GM06990 (cell line): ENCODE measurements at regions not wholly inside any gene's neighbourhood (a gene's known extent, or its start where the extent isn't known, plus 50 kb on each side); places are given as distances from the start of the nearest gene placed in this dataset.
"Not testable (repeated sequence)": the region's sequence is repeated elsewhere in the genome, so short reads cannot be mapped to it uniquely, and the experiment has no call there.

Source experiments
- DNase-seq: peaks from one replicate; pipeline ENCODE4 v3.0.0-alpha.2; 2011; ENCODE audit not compliant: insufficient read length; ENCODE audit errors: extremely low read depth
- H3K27me3 ChIP-seq: replicated peaks from 2 replicates; pipeline ENCODE4 v1.6.0; 2011; ENCODE audit warnings: low read length; ENCODE audit not compliant: control insufficient read depth, insufficient read depth
- H3K36me3 ChIP-seq: 2 replicates; pipeline ENCODE4 v1.5.1; 2011; ENCODE audit warnings: low read length; ENCODE audit not compliant: control insufficient read depth, insufficient read depth
- H3K4me3 ChIP-seq: replicated peaks from 2 replicates; pipeline ENCODE4 v1.5.1; 2011; ENCODE audit warnings: low read depth, mild to moderate bottlenecking, control low read depth, low read length
- CTCF ChIP-seq: IDR thresholded peaks from 2 replicates; pipeline ENCODE4 v1.5.1; 2011; ENCODE audit warnings: low read length, control low read depth, mild to moderate bottlenecking, inconsistent platforms; ENCODE audit not compliant: insufficient read depth, poor library complexity, severe bottlenecking

- Histone ChIP-seq H3K36me3 (no peaks in the 10 kb centered on the region), H3K4me3 (no peak overlapping the region), H3K27me3 (no peaks in the 10 kb centered on the region)
- TF ChIP-seq CTCF: no peak
- DNase-seq: no peak
Measured at GRCh38 chr11:71173709-71174108, 78.7 kb downstream of the SHANK2 start.

DNA sequence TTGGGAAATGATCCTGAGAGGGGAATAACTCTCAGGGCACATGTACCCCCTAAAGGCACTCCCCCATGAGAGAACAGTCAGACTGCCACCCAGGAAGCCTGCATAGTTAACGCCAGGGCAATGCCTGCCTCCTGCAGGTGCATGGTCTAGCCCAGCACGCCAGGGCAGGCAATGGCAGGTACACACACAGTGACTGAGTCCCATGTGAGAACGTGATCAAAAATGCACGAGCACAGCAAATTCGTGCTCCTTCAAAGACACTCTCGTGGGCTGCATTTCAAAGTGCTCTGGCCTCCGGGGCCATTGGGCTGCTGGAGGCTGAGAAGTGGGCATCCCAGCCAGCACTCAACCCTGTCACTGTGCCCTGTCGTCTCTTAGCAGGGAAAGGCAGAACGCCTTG lies 79.7 kb downstream of the SHANK2 start:
- Histone ChIP-seq H3K4me3 (no peak overlapping the region), H3K27me3 (no peaks in the 10 kb centered on the region), H3K36me3 (no peaks in the 10 kb centered on the region)
- no peak for TF ChIP-seq CTCF
- no peak for DNase-seq

GRCh38 chr11:71171576-71171975 lies 80.8 kb downstream of the SHANK2 start:
- no peak for TF ChIP-seq CTCF

DNA sequence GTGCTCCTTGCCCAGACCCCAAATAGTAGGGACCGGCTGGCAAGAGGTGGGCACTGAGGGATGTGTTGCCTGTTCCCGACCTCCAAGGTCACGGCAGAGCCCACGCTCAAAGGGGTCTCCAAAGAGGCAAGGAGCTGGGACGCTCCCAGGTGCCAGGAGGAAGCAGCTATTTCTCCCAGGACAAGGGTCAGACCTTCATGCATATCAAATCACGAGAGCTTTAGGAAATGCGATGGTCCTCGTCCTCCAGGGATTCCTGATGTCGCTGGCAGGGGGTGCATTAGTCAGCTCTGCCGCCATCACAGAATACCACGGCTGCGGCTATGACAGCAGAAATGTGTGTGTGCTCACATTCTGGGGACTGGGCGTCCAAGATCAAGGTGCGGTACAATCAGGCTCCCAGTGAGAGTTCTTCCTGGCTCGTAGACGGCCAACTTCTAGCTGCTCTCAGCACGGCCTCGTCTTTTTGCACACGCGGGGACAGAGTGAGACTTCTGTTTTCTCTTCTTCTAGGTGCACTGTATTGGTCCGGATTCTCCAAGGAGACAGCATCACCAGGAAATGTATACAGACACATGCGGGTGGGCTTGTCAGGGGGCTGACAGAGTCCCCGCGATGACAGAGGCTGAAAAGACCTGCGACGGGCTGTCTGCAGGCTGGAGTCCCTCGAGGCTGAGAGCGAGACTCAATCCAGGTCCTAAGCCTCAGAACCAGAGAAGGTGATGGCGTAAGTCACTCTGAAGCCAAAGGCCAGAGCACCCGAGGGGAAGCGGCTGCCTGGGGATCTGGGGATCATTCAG lies 81.6 kb downstream of the SHANK2 start:
- TF ChIP-seq CTCF: no peak
- H3K36me3 ChIP-seq: no peaks in the 10 kb centered on the region
- no peaks in the 10 kb centered on the region for H3K27me3 ChIP-seq
- no peak overlapping the region for H3K4me3 ChIP-seq
- no peak for DNase-seq

More at GRCh38 chr11:71171576-71171975, 80.8 kb downstream of the SHANK2 start:
- H3K27me3 ChIP-seq: no peaks in the 10 kb centered on the region
- DNase-seq: no peak
- H3K4me3 ChIP-seq: no peak overlapping the region
- H3K36me3 ChIP-seq: no peaks in the 10 kb centered on the region

DNA sequence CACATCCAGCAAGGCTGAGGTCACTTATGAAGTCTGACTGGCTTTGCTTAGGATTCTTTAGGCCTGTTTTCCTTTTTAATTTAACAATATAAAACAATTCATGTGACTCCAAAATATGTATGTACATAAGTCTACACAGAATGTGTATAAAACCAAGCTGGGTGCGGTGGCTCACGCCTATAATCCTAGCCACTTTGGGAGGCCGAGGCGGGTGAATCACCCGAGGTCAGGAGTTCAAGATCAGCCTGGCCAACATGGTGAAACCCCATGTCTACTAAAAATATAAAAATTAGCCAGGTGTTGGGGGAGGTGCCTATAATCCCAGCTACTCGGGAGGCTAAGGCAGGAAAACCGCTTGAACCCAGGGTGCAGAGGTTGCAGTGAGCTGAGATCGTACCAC lies 83.1 kb downstream of the SHANK2 start:
- no peak for TF ChIP-seq CTCF
- Histone ChIP-seq H3K27me3 (no peaks in the 10 kb centered on the region), H3K36me3 (no peaks in the 10 kb centered on the region), H3K4me3 (no peak overlapping the region)
- DNase-seq: no peak

DNA sequence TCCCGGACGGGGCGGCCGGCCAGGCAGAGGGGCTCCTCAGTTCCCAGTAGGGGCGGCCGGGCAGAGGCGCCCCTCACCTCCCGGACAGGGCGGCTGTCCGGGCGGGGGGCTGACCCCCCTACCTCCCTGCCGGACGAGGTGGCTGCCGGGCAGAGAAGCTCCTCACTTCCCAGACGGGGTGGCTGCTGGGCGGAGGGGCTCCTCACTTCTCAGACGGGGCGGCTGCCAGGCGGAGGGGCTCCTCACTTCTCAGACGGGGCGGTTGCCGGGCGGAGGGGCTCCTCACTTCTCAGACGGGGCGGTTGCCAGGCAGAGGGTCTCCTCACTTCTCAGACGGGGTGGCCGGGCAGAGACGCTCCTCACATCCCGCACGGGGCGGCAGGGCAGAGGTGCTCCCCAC lies 84.6 kb downstream of the SHANK2 start:
- not testable (repeated sequence) for DNase-seq, H3K4me3 ChIP-seq, H3K27me3 ChIP-seq, H3K36me3 ChIP-seq
